Small intestine (tissue), 7 donors: ENCODE measurements at regions not wholly inside any gene's neighbourhood (a gene's known extent, or its start where the extent isn't known, plus 50 kb on each side); places are given as distances from the start of the nearest gene placed in this dataset.
"Not testable (repeated sequence)": the region's sequence is repeated elsewhere in the genome, so short reads cannot be mapped to it uniquely, and the experiment has no call there.

Experiments
- DNase-seq, 2 donors: peaks; one replicate each; pipeline versions ENCODE4 v3.0.0 to v3.0.0-alpha.2; 2013
- FAIRE-seq: peaks from 2 replicates; lab custom pipeline; 2012; peaks lifted over from hg19 to GRCh38; lab: Jason Lieb, UNC
- H3K27ac ChIP-seq, 3 donors: one replicate each; pipeline ENCODE4 v1.5.1; 2013; ENCODE audit warnings: low read length in 2 of 3, mild to moderate bottlenecking in 2 of 3, control low read depth in 1 of 3, inconsistent platforms in 1 of 3, low read depth in 1 of 3, moderate library complexity in 1 of 3
- H3K27me3 ChIP-seq, 3 donors: one replicate each; pipeline ENCODE4 v1.6.1; 2013; ENCODE audit warnings: low read length in 3 of 3, inconsistent platforms in 1 of 3; ENCODE audit not compliant: control insufficient read depth in 3 of 3, insufficient read depth in 3 of 3
- H3K36me3 ChIP-seq, 3 donors: one replicate each; pipeline ENCODE4 v1.6.1; 2013; ENCODE audit warnings: low read length in 3 of 3, inconsistent platforms in 1 of 3, low read depth in 1 of 3, mild to moderate bottlenecking in 1 of 3, moderate library complexity in 1 of 3; ENCODE audit not compliant: control insufficient read depth in 3 of 3, insufficient read depth in 2 of 3
- H3K4me1 ChIP-seq, 3 donors: one replicate each; pipeline ENCODE4 v1.6.1; 2013; ENCODE audit warnings: low read length in 2 of 3, inconsistent platforms in 1 of 3, low read depth in 1 of 3, mild to moderate bottlenecking in 1 of 3, moderate library complexity in 1 of 3; ENCODE audit not compliant: control insufficient read depth in 3 of 3, insufficient read depth in 2 of 3
- H3K4me3 ChIP-seq, 3 donors: one replicate each; pipeline ENCODE4 v1.5.1; 2013; ENCODE audit warnings: low read length in 3 of 3, control low read depth in 1 of 3, inconsistent platforms in 1 of 3, low read depth in 1 of 3, mild to moderate bottlenecking in 1 of 3, moderate library complexity in 1 of 3
- H3K9me3 ChIP-seq, 2 donors: one replicate each; pipeline ENCODE4 v1.6.1; 2013; ENCODE audit warnings: low read depth in 1 of 2, low read length in 1 of 2; ENCODE audit not compliant: control insufficient read depth in 2 of 2, insufficient read depth in 1 of 2
- WGBS, 3 donors: extraction: QIAGEN DNeasy Blood & Tissue Kit; methylation state at CpG; one replicate each; pipeline ENCODE4 v1.1.7; 2013; 5-methylcytosine and 5-hydroxymethylcytosine counted together
- donor health status: healthy with polysubstance abuse.
- donor health status: control.
- donor health status: control.
- donor health status: Bipolar disorder and iron deficiency.
- donor health status: healthy.

GRCh38 chr5:38141665-38142064 lies 116.7 kb upstream of the EGFLAM start:
- Histone ChIP-seq H3K4me3 (no peak overlapping the region), H3K4me1 (no peaks in the 10 kb centered on the region), H3K27ac (no peak overlapping the region), H3K27me3 (no peaks in the 10 kb centered on the region), H3K36me3 (no peaks in the 10 kb centered on the region), H3K9me3 (no peaks in the 10 kb centered on the region)
- DNase-seq (no peak), FAIRE-seq (no peak)
- 87 to 96% (median 93%) methylated on average over 1 of the region's 1 CpG for WGBS, 3 donors

DNA sequence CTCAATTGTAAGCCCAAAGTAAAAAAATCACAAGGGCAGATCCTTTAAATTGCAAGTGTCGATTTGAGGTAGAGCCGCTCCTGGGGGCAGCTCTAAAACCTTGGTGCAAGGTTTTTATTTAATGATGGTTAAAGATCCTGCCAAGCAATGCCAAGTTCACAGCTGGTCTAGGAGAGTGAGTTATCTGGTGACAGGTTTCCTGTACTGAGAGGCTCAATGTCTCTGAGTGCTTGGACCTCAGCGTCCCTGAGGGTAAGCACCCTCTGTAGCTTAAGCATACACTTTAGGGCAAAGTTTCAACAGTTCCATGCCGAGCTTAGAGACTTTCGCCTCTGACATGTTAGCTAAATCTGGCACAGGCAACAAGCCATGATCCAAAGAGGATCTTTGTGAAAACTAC lies 119.8 kb upstream of the EGFLAM start:
- Histone ChIP-seq H3K36me3 (no peaks in the 10 kb centered on the region), H3K4me1 (no peaks in the 10 kb centered on the region), H3K27ac (no peak overlapping the region), H3K9me3 (no peaks in the 10 kb centered on the region), H3K4me3 (no peak overlapping the region), H3K27me3 (no peaks in the 10 kb centered on the region)
- 74 to 77% (median 77%) methylated on average over 5 of the region's 5 CpGs for WGBS, 3 donors
- DNase-seq (no peak), FAIRE-seq (no peak)

GRCh38 chr5:38135486-38136039 lies 122.8 kb upstream of the EGFLAM start:
- FAIRE-seq = no peak
- Histone ChIP-seq H3K36me3 (no peaks in the 10 kb centered on the region), H3K9me3 (no peaks in the 10 kb centered on the region), H3K27me3 (no peaks in the 10 kb centered on the region), H3K4me1 (no peaks in the 10 kb centered on the region), H3K27ac (no peak overlapping the region), H3K4me3 (no peak overlapping the region)
- 68 to 77% (median 71%) methylated on average over 9 of the region's 9 CpGs for WGBS, 3 donors
- no peak for DNase-seq

DNA sequence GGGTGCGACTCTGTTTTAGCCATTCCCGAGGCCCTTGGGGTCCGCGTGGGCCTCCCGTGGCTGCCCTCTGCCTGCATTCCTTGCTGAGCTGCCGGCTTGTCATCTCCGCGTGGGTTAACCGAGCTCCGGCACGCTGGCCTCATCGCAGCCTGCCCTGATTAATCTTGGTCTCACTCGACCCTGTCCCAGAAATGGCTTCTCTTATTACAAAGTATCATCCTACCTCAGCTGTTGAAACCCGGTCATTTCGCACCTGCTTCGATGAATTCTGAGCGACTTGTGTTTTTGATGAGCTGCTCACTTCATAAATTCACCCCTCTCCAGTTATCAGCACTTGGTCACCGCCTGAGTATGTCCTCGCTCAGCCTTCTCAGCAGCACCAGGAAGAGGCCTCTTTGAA lies 123.5 kb upstream of the EGFLAM start:
- Histone ChIP-seq H3K4me1 (no peaks in the 10 kb centered on the region), H3K36me3 (no peaks in the 10 kb centered on the region), H3K9me3 (no peaks in the 10 kb centered on the region), H3K4me3 (no peak overlapping the region), H3K27me3 (no peaks in the 10 kb centered on the region), H3K27ac (no peak overlapping the region)
- 90 to 94% (median 90%) methylated on average over 19 of the region's 19 CpGs for WGBS, 3 donors
- FAIRE-seq = no peak
- DNase-seq = no peak

- not testable (repeated sequence) for H3K36me3 ChIP-seq, H3K27ac ChIP-seq, FAIRE-seq, H3K9me3 ChIP-seq, H3K4me1 ChIP-seq, H3K27me3 ChIP-seq, DNase-seq, H3K4me3 ChIP-seq
- WGBS, 3 donors = 82 to 88% (median 82%) methylated on average over 1 of the region's 1 CpG
Observed at GRCh38 chr5:38134294-38134693, 124.1 kb upstream of the EGFLAM start.

DNA sequence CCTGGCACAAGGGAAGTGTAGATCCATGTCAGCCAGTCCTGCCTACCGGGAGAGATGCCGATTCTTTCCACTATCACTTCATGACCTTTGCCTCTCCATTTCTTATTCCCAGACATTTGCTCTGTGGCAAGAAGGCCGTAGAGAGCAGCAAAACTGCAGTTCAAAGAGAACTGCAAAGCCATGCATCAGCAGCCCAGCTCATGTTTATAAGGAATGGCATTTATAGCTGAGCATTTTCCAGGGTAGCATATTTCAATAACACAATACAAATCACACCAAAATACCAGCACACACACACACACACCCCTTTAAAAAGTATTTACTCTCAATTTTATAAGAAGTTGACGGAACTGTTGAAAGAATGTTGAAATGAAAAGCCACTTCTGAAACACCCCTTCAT lies 126.7 kb upstream of the EGFLAM start:
- FAIRE-seq (no peak), DNase-seq (no peak)
- no peaks in the 10 kb centered on the region for H3K27me3 ChIP-seq
- H3K4me1 ChIP-seq = no peaks in the 10 kb centered on the region
- no peak overlapping the region for H3K27ac ChIP-seq
- H3K36me3 ChIP-seq = no peaks in the 10 kb centered on the region
- 34 to 55% (median 45%) methylated on average over 4 of the region's 4 CpGs for WGBS, 3 donors
- H3K4me3 ChIP-seq = no peak overlapping the region
- H3K9me3 ChIP-seq = no peaks in the 10 kb centered on the region

GRCh38 chr5:38124321-38124720 lies 134.0 kb upstream of the EGFLAM start:
- no peak overlapping the region for H3K27ac ChIP-seq

GRCh38 chr5:38121420-38121819 lies 136.9 kb upstream of the EGFLAM start:
- DNase-seq (no peak), FAIRE-seq (no peak)
- no peak overlapping the region for H3K27ac ChIP-seq
- no peak overlapping the region for H3K4me3 ChIP-seq
- no peaks in the 10 kb centered on the region for H3K36me3 ChIP-seq
- H3K9me3 ChIP-seq = no peaks in the 10 kb centered on the region
- 54 to 68% (median 58%) methylated on average over 2 of the region's 2 CpGs for WGBS, 3 donors
- H3K4me1 ChIP-seq = no peaks in the 10 kb centered on the region
- no peaks in the 10 kb centered on the region for H3K27me3 ChIP-seq

More at GRCh38 chr5:38124321-38124720, 134.0 kb upstream of the EGFLAM start:
- FAIRE-seq (no peak), DNase-seq (no peak)
- Histone ChIP-seq H3K36me3 (no peaks in the 10 kb centered on the region), H3K4me3 (no peak overlapping the region), H3K4me1 (no peaks in the 10 kb centered on the region), H3K27me3 (no peaks in the 10 kb centered on the region), H3K9me3 (no peaks in the 10 kb centered on the region)
- WGBS, 3 donors = 16 to 40% (median 19%) methylated on average over 1 of the region's 1 CpG

DNA sequence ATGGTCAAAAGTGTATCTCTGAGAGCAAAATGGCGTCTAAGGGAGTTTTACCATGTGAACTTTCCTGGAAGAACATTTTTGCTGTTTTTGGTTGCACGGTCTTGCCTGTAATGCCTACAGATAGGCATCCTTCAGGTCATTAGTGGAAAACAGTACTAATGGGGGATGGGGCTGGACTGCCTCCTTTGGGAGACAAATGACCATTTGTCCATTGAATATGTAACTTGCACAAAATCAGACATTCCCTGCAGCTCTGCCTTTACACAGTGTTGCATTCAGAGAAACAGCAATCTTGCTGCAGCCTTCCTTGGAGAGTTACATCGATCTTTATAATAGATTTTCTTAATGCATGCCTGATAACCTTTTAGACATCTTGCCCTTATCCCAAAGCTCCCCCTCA lies 138.5 kb upstream of the EGFLAM start:
- DNase-seq = no peak
- no peak for FAIRE-seq
- 65 to 82% (median 79%) methylated on average over 3 of the region's 3 CpGs for WGBS, 3 donors

More for the DNA sequence above, 138.5 kb upstream of the EGFLAM start:
- H3K9me3 ChIP-seq = no peaks in the 10 kb centered on the region
- H3K27me3 ChIP-seq = no peaks in the 10 kb centered on the region
- H3K4me3 ChIP-seq = no peak overlapping the region
- H3K4me1 ChIP-seq = no peaks in the 10 kb centered on the region
- H3K36me3 ChIP-seq = no peaks in the 10 kb centered on the region
- no peak overlapping the region for H3K27ac ChIP-seq
